NCI-H82 (cell line): ENCODE measurements at regions not wholly inside any gene's neighbourhood (a gene's known extent, or its start where the extent isn't known, plus 50 kb on each side); places are given as distances from the start of the nearest gene placed in this dataset.
"Not testable (repeated sequence)": the region's sequence is repeated elsewhere in the genome, so short reads cannot be mapped to it uniquely, and the experiment has no call there.

Source experiments
- DNase-seq: peaks from one replicate; lab custom pipeline; 2025; lab: John Stamatoyannopoulos, UW

GRCh38 chr2:228786901-228787300 lies 484.2 kb downstream of the PID1 start:
- no peak for DNase-seq

- no peak for DNase-seq
Measured at GRCh38 chr2:228782281-228782680, 488.8 kb downstream of the PID1 start.

GRCh38 chr2:228777855-228778355 lies 493.2 kb downstream of the PID1 start:
- no peak for DNase-seq

GRCh38 chr2:228774548-228774947 lies 496.5 kb downstream of the PID1 start:
- no peak for DNase-seq

GRCh38 chr2:228771774-228772173 lies 499.3 kb downstream of the PID1 start:
- no peak for DNase-seq

GRCh38 chr2:228771315-228771714 lies 499.8 kb downstream of the PID1 start:
- DNase-seq = no peak

GRCh38 chr2:228768818-228769217 lies 502.3 kb downstream of the PID1 start:
- DNase-seq = no peak

GRCh38 chr2:228768141-228768540 lies 502.9 kb downstream of the PID1 start:
- DNase-seq = not testable (repeated sequence)

GRCh38 chr2:228767196-228767595 lies 503.9 kb downstream of the PID1 start:
- no peak for DNase-seq

- DNase-seq = no peak
Measured at GRCh38 chr2:228763379-228763981, 507.6 kb downstream of the PID1 start.

GRCh38 chr2:228762565-228762964 lies 508.5 kb downstream of the PID1 start:
- DNase-seq = no peak

GRCh38 chr2:228755661-228756060 lies 515.4 kb downstream of the PID1 start:
- DNase-seq = not testable (repeated sequence)

GRCh38 chr2:228747483-228747882 lies 523.6 kb downstream of the PID1 start:
- no peak for DNase-seq

GRCh38 chr2:228738671-228739380 lies 532.3 kb downstream of the PID1 start:
- no peak for DNase-seq

- DNase-seq = no peak
Measured at GRCh38 chr2:228735697-228736096, 535.4 kb downstream of the PID1 start.

- no peak for DNase-seq
Measured at GRCh38 chr2:228731517-228731916, 539.6 kb downstream of the PID1 start.

GRCh38 chr2:228728961-228729360 lies 542.1 kb downstream of the PID1 start:
- DNase-seq = no peak

GRCh38 chr2:228725031-228725430 lies 543.5 kb upstream of the SPHKAP start:
- no peak for DNase-seq

GRCh38 chr2:228723599-228723998 lies 542.1 kb upstream of the SPHKAP start:
- no peak for DNase-seq

- no peak for DNase-seq
Measured at GRCh38 chr2:228722311-228722710, 540.8 kb upstream of the SPHKAP start.

- no peak for DNase-seq
Measured at GRCh38 chr2:228720895-228721294, 539.4 kb upstream of the SPHKAP start.

GRCh38 chr2:228709788-228710371 lies 528.4 kb upstream of the SPHKAP start:
- no peak for DNase-seq

- no peak for DNase-seq
Measured at GRCh38 chr2:228707846-228708245, 526.4 kb upstream of the SPHKAP start.
